EH (cell line): ENCODE measurements at regions not wholly inside any gene's neighbourhood (a gene's known extent, or its start where the extent isn't known, plus 50 kb on each side); places are given as distances from the start of the nearest gene placed in this dataset.

ENCODE experiments used
- DNase-seq: peaks from one replicate; pipeline ENCODE4 v3.0.0-alpha.2; 2015; ENCODE audit warnings: low read depth

GRCh38 chr5:118778941-118779340 lies 209.4 kb downstream of the DTWD2 start:
- DNase-seq, result peak; percentile 1

GRCh38 chr5:118777189-118777736 lies 211.1 kb downstream of the DTWD2 start:
- DNase-seq, result no peak

GRCh38 chr5:118776755-118777154 lies 211.6 kb downstream of the DTWD2 start:
- no peak for DNase-seq

- DNase-seq, result peak; percentile 1
Measured at GRCh38 chr5:118775790-118776499, 212.4 kb downstream of the DTWD2 start.

GRCh38 chr5:118768607-118769175 lies 219.7 kb downstream of the DTWD2 start:
- no peak for DNase-seq

GRCh38 chr5:118762291-118762690 lies 226.1 kb downstream of the DTWD2 start:
- no peak for DNase-seq

- DNase-seq, result no peak
Measured at GRCh38 chr5:118761814-118762213, 226.5 kb downstream of the DTWD2 start.

- DNase-seq, result no peak
Measured at GRCh38 chr5:118752969-118753368, 235.4 kb downstream of the DTWD2 start.

- no peak for DNase-seq
Measured at GRCh38 chr5:118736396-118736795, 252.0 kb downstream of the DTWD2 start.

GRCh38 chr5:118733394-118733793 lies 255.0 kb downstream of the DTWD2 start:
- DNase-seq, result no peak

GRCh38 chr5:118728191-118728590 lies 260.2 kb downstream of the DTWD2 start:
- no peak for DNase-seq

- DNase-seq, result no peak
Measured at GRCh38 chr5:118726891-118727290, 261.5 kb downstream of the DTWD2 start.

GRCh38 chr5:118723021-118723338 lies 265.4 kb downstream of the DTWD2 start:
- DNase-seq, result no peak

- DNase-seq, result no peak
Measured at GRCh38 chr5:118722122-118723020, 266.0 kb downstream of the DTWD2 start.

- DNase-seq, result no peak
Measured at GRCh38 chr5:118711727-118712126, 276.6 kb downstream of the DTWD2 start.

- no peak for DNase-seq
Measured at GRCh38 chr5:118705959-118706667, 282.2 kb downstream of the DTWD2 start.

- no peak for DNase-seq
Measured at GRCh38 chr5:118703241-118703640, 285.1 kb downstream of the DTWD2 start.

GRCh38 chr5:118701791-118702190 lies 286.6 kb downstream of the DTWD2 start:
- DNase-seq, result no peak

- no peak for DNase-seq
Measured at GRCh38 chr5:118700510-118700909, 287.8 kb downstream of the DTWD2 start.

GRCh38 chr5:118698774-118699173 lies 289.6 kb downstream of the DTWD2 start:
- DNase-seq, result no peak

- DNase-seq, result no peak
Measured at GRCh38 chr5:118696076-118696475, 292.3 kb downstream of the DTWD2 start.

GRCh38 chr5:118692811-118693342 lies 295.5 kb downstream of the DTWD2 start:
- DNase-seq, result no peak
